K562 (cell line): ENCODE measurements at regions not wholly inside any gene's neighbourhood (a gene's known extent, or its start where the extent isn't known, plus 50 kb on each side); places are given as distances from the start of the nearest gene placed in this dataset.
"Not testable (repeated sequence)": the region's sequence is repeated elsewhere in the genome, so short reads cannot be mapped to it uniquely, and the experiment has no call there.

Experiments
- ATAC-seq: fragments of 200-7000 bp; cut with Tn5 transposase; 3 replicates; pipeline ENCODE4 v1.9.1; 2020; ENCODE audit warnings: moderate library complexity
- BruUV-seq: library from RNA; stranded (reverse); fragments of 400-500 nt; replicated peaks from 2 replicates; lab custom pipeline; 2021; lab: Mats Ljungman, UMichigan
- CTCF ChIA-PET: fragments of 300-600 bp; formaldehyde crosslinking; extraction: SDS; loops from one replicate; lab custom pipeline; 2021; ENCODE audit warnings: low intra/inter-chr PET ratio; lab: Yijun Ruan, JAX
- POLR2A ChIA-PET: fragments of 300-600, 350-650 bp; sonication (Branson Sonifier 250); formaldehyde crosslinking; extraction: SDS; loops from one replicate; lab custom pipeline; 2021; ENCODE audit warnings: antibody characterized with exemption, inconsistent platforms; lab: Yijun Ruan, JAX
- DNase-seq, 4 experiments: peaks; one replicate each; pipeline versions ENCODE4 v3.0.0 to v3.0.0-alpha.2; 2011 to 2018; ENCODE audit warnings: low spot score in 3 of 4, mixed read lengths in 3 of 4; ENCODE audit errors: extremely low read depth in 1 of 4
- FAIRE-seq: peaks from 2 replicates; lab custom pipeline; 2011; peaks lifted over from hg19 to GRCh38; lab: Jason Lieb, UNC
- H2AFZ ChIP-seq: 2 replicates; pipeline ENCODE4 v1.6.0; 2011; ENCODE audit warnings: low read depth, low read length, control low read depth, inconsistent platforms
- H3K27ac ChIP-seq: fragments of 200-600 bp; 3 replicates; pipeline ENCODE4 v1.8.0; 2011; ENCODE audit warnings: low read depth, mild to moderate bottlenecking, control low read depth, inconsistent platforms, low read length, moderate library complexity, mixed read lengths; ENCODE audit errors: extremely low read depth
- H3K27me3 ChIP-seq, 2 experiments: fragments of 300-600 bp in 1 of 2; 2 replicates in 1 of 2; 3 replicates in 1 of 2; pipeline versions ENCODE4 v1.6.0 to v1.8.0; 2011; ENCODE audit warnings: inconsistent platforms in 2 of 2, low read length in 2 of 2, mild to moderate bottlenecking in 1 of 2, mixed read lengths in 1 of 2, moderate library complexity in 1 of 2; ENCODE audit not compliant: control insufficient read depth in 2 of 2, insufficient read depth in 2 of 2
- H3K36me3 ChIP-seq: fragments of 300-600 bp; 3 replicates; pipeline ENCODE4 v1.8.0; 2011; ENCODE audit warnings: mild to moderate bottlenecking, low read length, inconsistent platforms; ENCODE audit not compliant: control insufficient read depth, insufficient read depth
- H3K4me1 ChIP-seq, 2 experiments: fragments of 200-600 bp in 1 of 2; replicated peaks in 1 of 2; 2 replicates in 1 of 2; 3 replicates in 1 of 2; pipeline versions ENCODE4 v1.5.1 to v1.8.0; 2011; ENCODE audit warnings: inconsistent platforms in 2 of 2, low read length in 2 of 2, mild to moderate bottlenecking in 1 of 2, mixed read lengths in 1 of 2, moderate library complexity in 1 of 2; ENCODE audit not compliant: control insufficient read depth in 2 of 2, insufficient read depth in 2 of 2
- H3K4me2 ChIP-seq: 2 replicates; pipeline ENCODE4 v1.6.1; 2011; ENCODE audit warnings: low read length, control low read depth, inconsistent platforms, mixed read lengths; ENCODE audit not compliant: insufficient read depth
- H3K4me3 ChIP-seq: fragments of 200-600 bp; sonication (generic), shearing (Covaris generic); 2 replicates; pipeline ENCODE4 v1.5.1; 2016; ENCODE audit warnings: control low read depth, inconsistent platforms
- H3K79me2 ChIP-seq: fragments of 200-600 bp; 3 replicates; pipeline ENCODE4 v1.8.0; 2011; ENCODE audit warnings: low read length, inconsistent platforms; ENCODE audit not compliant: control insufficient read depth, insufficient read depth
- H3K9ac ChIP-seq, 2 experiments: 2 replicates each; pipeline versions ENCODE4 v1.6.0 to v1.6.1; 2011; ENCODE audit warnings: low read depth in 2 of 2, low read length in 2 of 2, control low read depth in 1 of 2, inconsistent platforms in 1 of 2, mild to moderate bottlenecking in 1 of 2, mixed read lengths in 1 of 2; ENCODE audit not compliant: insufficient read depth in 1 of 2
- H3K9me1 ChIP-seq: one replicate; pipeline ENCODE4 v1.6.0; 2011; ENCODE audit warnings: inconsistent platforms, mild to moderate bottlenecking, low read length, moderate library complexity; ENCODE audit not compliant: control insufficient read depth, insufficient read depth
- H3K9me3 ChIP-seq: replicated peaks from 2 replicates; pipeline ENCODE4 v1.5.1; 2011; ENCODE audit warnings: low read depth, low read length, inconsistent platforms; ENCODE audit not compliant: control insufficient read depth, insufficient read depth
- H4K20me1 ChIP-seq: replicated peaks from 2 replicates; pipeline ENCODE4 v1.6.1; 2011; ENCODE audit warnings: low read length, inconsistent platforms, mixed read lengths; ENCODE audit not compliant: control insufficient read depth, insufficient read depth
- ARID1B ChIP-seq: fragments of 450-650 bp; IDR thresholded peaks from 2 replicates; pipeline ENCODE4 v1.6.1; 2016; ENCODE audit warnings: antibody characterized with exemption, mild to moderate bottlenecking, inconsistent platforms
- CREB3L1 ChIP-seq: fragments of 450-650 bp; IDR thresholded peaks from 2 replicates; pipeline ENCODE4 v1.6.1; 2014; ENCODE audit warnings: low read depth, mild to moderate bottlenecking, moderate library complexity, borderline replicate concordance
- GTF2B ChIP-seq: IDR thresholded peaks from 2 replicates; pipeline ENCODE4 v1.6.1; 2011; ENCODE audit not compliant: insufficient read length; ENCODE audit errors: extremely low read depth
- HNRNPK ChIP-seq: fragments of 200-400 bp; formaldehyde crosslinking; IDR thresholded peaks from one replicate; pipeline ENCODE4 v1.6.1; 2018; ENCODE audit warnings: mild to moderate bottlenecking, low read depth, low read length; ENCODE audit not compliant: poor library complexity, severe bottlenecking
- MAFG ChIP-seq: fragments of 450-650 bp; conservative IDR thresholded peaks from 2 replicates; pipeline ENCODE4 v1.6.1; 2016; ENCODE audit warnings: missing genetic modification characterization, missing compliant biosample characterization
- MCM3 ChIP-seq: fragments of 450-650 bp; IDR thresholded peaks from 2 replicates; pipeline ENCODE4 v1.6.1; 2016
- POLR2G ChIP-seq: fragments of 200-400 bp; formaldehyde crosslinking; IDR thresholded peaks from 2 replicates; pipeline ENCODE4 v1.6.1; 2017; ENCODE audit warnings: low read depth, mild to moderate bottlenecking, antibody characterized with exemption, low read length, moderate library complexity
- SMARCE1 ChIP-seq: fragments of 450-650 bp; IDR thresholded peaks from 2 replicates; pipeline ENCODE4 v1.7.1; 2016; ENCODE audit warnings: mild to moderate bottlenecking
- TOE1 ChIP-seq, 2 experiments: fragments of 450-650 bp in 1 of 2; sonication (generic) in 1 of 2; formaldehyde crosslinking in 1 of 2; IDR thresholded peaks; 2 replicates each; pipeline versions ENCODE4 v1.7.1 to v1.8.0; 2016 to 2022; ENCODE audit warnings: borderline replicate concordance in 2 of 2, mild to moderate bottlenecking in 2 of 2, antibody characterized with exemption in 1 of 2, inconsistent platforms in 1 of 2, low read depth in 1 of 2, missing genetic modification reagents in 1 of 2, moderate library complexity in 1 of 2
- WGBS: fragments of 100-300 bp; shearing (Covaris generic); methylation state at CpG from one replicate; pipeline ENCODE4 v1.1.6; 2016; ENCODE audit warnings: low coverage, mixed read lengths; ENCODE audit not compliant: insufficient coverage; ENCODE audit errors: missing lambda C conversion rate; 5-methylcytosine and 5-hydroxymethylcytosine counted together
- in situ Hi-C: fragments of 300-500 bp; cut with MboI; formaldehyde crosslinking; loops from 4 replicates; pipeline ENCODE4 v1.15.0; 2018; ENCODE audit warnings: inconsistent platforms, mixed read lengths
- intact Hi-C: fragments of 100-400 bp; cut with micrococcal nuclease; formaldehyde crosslinking; loops from 2 replicates; pipeline ENCODE4 v1.14.2; 2022
- TF ChIP-seq, protein P1 (sequence below): fragments of 450-650 bp; formaldehyde crosslinking; IDR thresholded peaks from 2 replicates; pipeline ENCODE4 v1.4.0; 2022; ENCODE audit warnings: missing genetic modification characterization
- TF ChIP-seq, protein P2 (sequence below): sonication (generic); formaldehyde crosslinking; IDR thresholded peaks from 2 replicates; pipeline ENCODE4 v1.8.0; 2022; ENCODE audit warnings: mild to moderate bottlenecking, missing genetic modification reagents

DNA sequence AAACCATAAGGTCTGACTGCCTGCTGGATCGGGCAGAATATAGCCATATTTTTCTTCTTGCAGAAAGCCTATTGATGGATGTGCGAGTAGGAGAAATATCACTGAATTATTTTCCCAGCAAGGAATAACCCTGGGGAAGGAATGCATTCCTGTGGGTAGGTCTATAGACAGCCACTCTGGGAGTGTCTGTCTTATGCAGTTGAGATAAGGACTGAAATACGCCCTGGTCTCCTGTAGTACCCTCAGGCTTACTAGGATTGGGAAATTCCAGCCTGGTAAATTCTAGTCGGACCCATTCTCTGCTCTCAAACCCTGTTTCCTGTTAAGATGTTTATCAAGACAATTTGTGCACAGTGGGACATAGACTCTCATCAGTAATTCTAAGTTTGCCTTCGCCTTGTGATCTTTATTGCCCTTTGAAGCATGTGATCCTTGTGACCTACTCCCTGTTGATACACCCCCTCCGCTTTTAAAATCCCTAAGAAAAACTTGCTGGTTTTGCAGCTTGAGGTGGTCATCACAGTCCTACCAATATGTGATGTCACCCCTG, 506.3 kb downstream of the SOX11 start:
- H3K9me3 ChIP-seq, H3K27me3 ChIP-seq, H3K79me2 ChIP-seq, H3K4me2 ChIP-seq, H3K4me3 ChIP-seq, DNase-seq, H3K4me1 ChIP-seq, H3K9me1 ChIP-seq, H4K20me1 ChIP-seq, POLR2A ChIA-PET, FAIRE-seq, intact Hi-C loops, CTCF ChIA-PET, H3K36me3 ChIP-seq, H3K27ac ChIP-seq, BruUV-seq, H2AFZ ChIP-seq, ATAC-seq, H3K9ac ChIP-seq, in situ Hi-C loops: not testable (repeated sequence)
- WGBS = 2% methylated on average over 6 of the region's 6 CpGs

DNA sequence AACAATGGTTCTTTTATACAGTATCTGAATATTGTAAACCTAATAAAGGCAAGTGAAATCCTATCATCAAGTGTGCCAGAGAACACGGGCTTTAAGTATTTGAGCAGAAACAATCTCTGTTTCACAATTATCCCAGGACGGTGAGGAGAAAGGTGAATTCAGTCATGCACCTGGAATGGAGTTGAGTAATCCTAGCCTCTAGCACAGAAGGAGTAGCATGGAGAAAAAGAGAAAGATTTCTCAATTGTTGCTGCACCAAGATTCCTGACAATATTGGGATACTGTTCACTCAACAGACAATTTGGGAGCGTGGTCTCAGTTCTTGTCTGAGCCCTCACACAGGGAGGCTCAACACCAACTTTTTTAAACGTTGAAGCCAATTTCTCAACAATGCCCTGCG, 510.6 kb downstream of the SOX11 start:
- H3K9me3 ChIP-seq = no peaks in the 10 kb centered on the region
- CTCF ChIA-PET = no interaction called here
- ATAC-seq (no peak), FAIRE-seq (no peak), DNase-seq (no peak)
- POLR2A ChIA-PET = no interaction called here
- in situ Hi-C loops (no loop called here), intact Hi-C loops (no loop called here)
- no peaks in the 10 kb centered on the region for H3K79me2 ChIP-seq
- no TSS peak for BruUV-seq
- no peaks in the 10 kb centered on the region for H3K4me1 ChIP-seq
- 0% methylated on average over 5 of the region's 5 CpGs for WGBS
- no peaks in the 10 kb centered on the region for H4K20me1 ChIP-seq
- H3K36me3 ChIP-seq = no peaks in the 10 kb centered on the region
- no peak overlapping the region for H3K9ac ChIP-seq
- H3K27me3 ChIP-seq = no peaks in the 10 kb centered on the region
- H3K4me3 ChIP-seq = no peak overlapping the region
- no peaks in the 10 kb centered on the region for H3K9me1 ChIP-seq
- H3K27ac ChIP-seq = no peak overlapping the region
- no peak overlapping the region for H3K4me2 ChIP-seq
- no peak overlapping the region for H2AFZ ChIP-seq
- TF ChIP-seq, protein P1, sequence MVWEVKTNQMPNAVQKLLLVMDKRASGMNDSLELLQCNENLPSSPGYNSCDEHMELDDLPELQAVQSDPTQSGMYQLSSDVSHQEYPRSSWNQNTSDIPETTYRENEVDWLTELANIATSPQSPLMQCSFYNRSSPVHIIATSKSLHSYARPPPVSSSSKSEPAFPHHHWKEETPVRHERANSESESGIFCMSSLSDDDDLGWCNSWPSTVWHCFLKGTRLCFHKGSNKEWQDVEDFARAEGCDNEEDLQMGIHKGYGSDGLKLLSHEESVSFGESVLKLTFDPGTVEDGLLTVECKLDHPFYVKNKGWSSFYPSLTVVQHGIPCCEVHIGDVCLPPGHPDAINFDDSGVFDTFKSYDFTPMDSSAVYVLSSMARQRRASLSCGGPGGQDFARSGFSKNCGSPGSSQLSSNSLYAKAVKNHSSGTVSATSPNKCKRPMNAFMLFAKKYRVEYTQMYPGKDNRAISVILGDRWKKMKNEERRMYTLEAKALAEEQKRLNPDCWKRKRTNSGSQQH (CRISPR knock-in tag) = no peak
- TF ChIP-seq POLR2G = no peak
- no peak for TF ChIP-seq SMARCE1
- no peak for TF ChIP-seq HNRNPK
- TF ChIP-seq, protein P2, sequence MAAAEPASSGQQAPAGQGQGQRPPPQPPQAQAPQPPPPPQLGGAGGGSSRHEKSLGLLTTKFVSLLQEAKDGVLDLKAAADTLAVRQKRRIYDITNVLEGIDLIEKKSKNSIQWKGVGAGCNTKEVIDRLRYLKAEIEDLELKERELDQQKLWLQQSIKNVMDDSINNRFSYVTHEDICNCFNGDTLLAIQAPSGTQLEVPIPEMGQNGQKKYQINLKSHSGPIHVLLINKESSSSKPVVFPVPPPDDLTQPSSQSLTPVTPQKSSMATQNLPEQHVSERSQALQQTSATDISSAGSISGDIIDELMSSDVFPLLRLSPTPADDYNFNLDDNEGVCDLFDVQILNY = no peak
- no peak for TF ChIP-seq MCM3
- no peak for TF ChIP-seq CREB3L1
- no peak for TF ChIP-seq ARID1B
- no peak for TF ChIP-seq TOE1 (IDR thresholded peaks at IDR 0.05; ENCODE audit: borderline replicate concordance)
- TF ChIP-seq TOE1 (CRISPR knock-in tag; IDR thresholded peaks at IDR 0.05; ENCODE audit: borderline replicate concordance, low read depth) = no peak
- no peak for TF ChIP-seq GTF2B
- TF ChIP-seq MAFG (tag) = no peak
